H54 (cell line): ENCODE measurements at regions not wholly inside any gene's neighbourhood (a gene's known extent, or its start where the extent isn't known, plus 50 kb on each side); places are given as distances from the start of the nearest gene placed in this dataset.
"Not testable (repeated sequence)": the region's sequence is repeated elsewhere in the genome, so short reads cannot be mapped to it uniquely, and the experiment has no call there.

Experiments
- DNase-seq: peaks from one replicate; pipeline ENCODE4 v3.0.0; 2011; ENCODE audit warnings: low spot score, mixed read lengths; ENCODE audit not compliant: insufficient read length
- FAIRE-seq: peaks from 3 replicates; lab custom pipeline; 2011; peaks lifted over from hg19 to GRCh38; lab: Jason Lieb, UNC
- POLR2A ChIP-seq: IDR thresholded peaks from 2 replicates; pipeline ENCODE4 v1.6.1; 2011; ENCODE audit warnings: low read depth, mild to moderate bottlenecking, low read length

DNA sequence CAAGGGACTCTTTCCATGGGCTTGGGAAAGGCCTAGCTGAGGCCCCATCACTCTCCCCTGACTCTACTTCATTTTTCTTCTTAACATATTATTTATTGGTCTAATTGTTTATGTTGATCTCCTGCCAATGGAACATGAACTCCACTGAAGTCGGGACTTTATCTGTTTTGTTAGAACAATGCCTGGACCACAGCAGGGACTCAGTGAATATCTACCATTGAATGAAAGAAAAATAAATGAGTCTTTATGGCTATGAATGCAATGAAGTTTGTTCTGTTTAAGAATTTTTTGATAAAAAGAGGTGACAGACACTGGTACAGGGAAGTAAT lies 112.3 kb downstream of the ADAMTS15 start:
- DNase-seq (no peak), FAIRE-seq (no peak)
- TF ChIP-seq POLR2A = no peak

DNA sequence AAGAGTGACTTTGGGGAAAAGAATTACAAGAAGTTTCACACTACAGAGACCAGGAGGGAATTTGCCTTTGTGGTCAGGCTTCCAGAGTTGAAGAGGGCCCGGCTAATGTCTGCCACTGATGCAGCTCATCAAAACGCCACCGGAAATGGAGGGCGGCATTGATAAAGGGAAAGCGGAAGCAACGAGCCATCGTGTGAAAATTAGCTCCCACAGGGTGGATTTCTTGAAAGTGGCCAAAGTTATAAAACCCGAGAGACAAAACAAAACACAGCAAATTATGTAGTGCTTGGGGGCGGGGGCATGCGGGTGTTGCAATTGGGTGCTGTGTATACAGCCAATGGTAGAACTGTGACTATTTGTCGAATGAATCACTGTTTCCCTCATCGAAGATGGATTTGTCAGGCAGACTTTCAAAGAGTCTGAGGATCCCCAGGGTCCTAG lies 113.0 kb downstream of the ADAMTS15 start:
- DNase-seq (no peak), FAIRE-seq (no peak)
- no peak for TF ChIP-seq POLR2A

DNA sequence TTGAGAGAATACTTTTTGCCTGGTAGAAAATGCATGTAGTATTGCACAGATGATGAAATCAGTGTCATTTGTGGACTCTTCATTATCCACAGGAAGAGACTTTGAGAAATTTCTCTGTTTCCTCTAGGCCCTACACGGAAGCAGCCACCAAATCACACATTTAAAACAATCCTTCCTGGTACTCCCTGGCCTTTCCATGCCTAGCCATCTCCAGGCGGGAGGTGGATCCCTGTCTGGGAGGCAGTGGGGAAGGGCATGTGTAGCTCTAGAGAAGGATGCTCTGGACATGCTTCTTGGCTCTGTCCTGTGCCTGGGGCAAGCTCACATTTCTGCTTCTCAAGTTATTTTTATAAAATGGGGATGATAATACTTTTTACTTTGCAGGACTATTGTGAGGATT lies 114.1 kb downstream of the ADAMTS15 start:
- FAIRE-seq (no peak), DNase-seq (no peak)
- TF ChIP-seq POLR2A = no peak

DNA sequence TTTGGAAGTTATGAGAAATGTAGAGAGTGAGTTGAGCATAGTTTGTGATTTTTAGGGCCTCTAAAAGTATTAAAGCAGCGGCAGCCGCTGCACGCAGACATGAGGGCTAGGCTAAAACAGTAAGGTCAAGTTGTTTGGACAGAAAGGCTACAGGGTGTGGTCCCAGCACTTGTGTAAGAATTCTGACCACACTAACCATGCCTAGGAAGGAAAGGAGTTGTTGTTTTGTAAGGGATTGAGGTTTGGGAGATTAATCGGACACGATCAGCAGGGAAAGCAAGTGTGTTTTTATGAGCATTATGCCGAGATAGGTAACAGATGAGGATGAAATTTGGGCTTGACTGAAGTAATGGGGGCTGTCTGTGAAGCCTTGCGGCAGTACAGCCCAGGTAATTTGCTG lies 117.9 kb downstream of the ADAMTS15 start:
- FAIRE-seq, DNase-seq: not testable (repeated sequence)

DNA sequence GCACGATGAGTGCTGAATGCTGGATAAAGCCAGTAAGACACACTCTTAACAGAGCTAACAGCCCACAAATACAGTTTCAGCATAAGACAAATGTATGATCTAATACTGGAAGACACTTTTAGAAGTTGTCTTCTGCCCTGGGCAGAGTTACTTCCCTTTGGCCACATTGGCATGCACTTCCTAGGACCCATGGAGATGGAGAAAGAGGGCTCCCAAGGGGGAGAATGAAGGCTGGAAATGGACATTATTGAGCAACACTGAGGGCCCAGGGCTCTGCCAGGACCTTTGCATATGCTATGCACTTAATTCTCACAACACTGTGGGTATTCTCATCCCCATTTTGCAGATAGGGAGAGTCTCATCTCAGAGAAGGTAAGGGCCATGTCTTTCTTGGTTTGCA lies 123.1 kb downstream of the ADAMTS15 start:
- TF ChIP-seq POLR2A = no peak
- FAIRE-seq (no peak), DNase-seq (no peak)

DNA sequence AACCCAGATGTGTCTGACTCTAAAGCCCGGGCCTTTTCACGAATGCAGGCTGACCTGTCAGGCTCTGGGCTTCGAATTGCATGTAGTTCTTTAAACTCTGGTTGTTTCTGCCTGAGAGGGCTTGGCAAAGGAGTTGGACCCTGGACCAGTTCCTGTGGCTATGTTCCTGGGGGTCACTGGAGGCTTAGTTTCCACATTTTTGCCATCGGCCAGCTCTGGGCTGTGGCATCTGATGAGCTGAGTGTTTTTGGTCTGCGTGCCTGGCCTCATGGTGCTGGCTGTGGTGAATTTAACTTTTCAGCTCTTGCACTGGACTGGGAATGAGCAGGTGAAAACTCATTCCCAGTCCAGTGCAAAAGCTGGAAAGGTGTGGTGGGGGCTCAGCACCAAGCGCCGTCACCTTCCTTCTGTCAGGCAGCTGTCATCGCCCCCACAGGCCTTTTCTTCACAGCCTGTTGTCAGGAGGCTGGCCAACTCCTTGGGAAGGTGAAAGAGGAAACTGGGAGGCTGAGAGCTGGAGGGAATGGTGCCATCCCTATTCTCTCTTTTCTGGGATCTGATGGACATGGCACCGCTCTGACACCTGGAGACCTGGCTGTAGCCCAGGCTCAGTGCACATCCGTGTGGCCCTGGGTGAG lies 123.6 kb downstream of the ADAMTS15 start:
- no peak for TF ChIP-seq POLR2A
- no peak for DNase-seq
- no peak for FAIRE-seq

DNA sequence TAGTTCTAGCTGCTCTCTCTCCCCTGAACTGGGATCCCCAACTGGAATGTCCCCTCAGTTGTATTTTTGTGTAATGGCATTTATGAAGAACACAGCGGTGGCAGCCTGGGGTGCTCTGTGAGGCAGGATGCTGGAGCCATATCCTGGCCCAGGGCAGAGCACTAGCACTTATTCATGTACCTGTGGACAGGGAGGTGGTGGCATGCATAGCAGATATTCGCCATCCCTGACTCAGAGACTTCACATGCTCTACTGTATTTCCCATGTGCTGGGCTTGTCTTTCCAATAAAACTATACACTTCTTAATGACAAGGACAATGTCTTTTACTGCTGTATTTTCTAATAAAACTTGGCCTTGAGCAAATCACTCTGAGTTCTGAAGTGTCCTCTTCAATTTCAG lies 125.3 kb downstream of the ADAMTS15 start:
- DNase-seq (no peak), FAIRE-seq (no peak)
- TF ChIP-seq POLR2A = no peak

DNA sequence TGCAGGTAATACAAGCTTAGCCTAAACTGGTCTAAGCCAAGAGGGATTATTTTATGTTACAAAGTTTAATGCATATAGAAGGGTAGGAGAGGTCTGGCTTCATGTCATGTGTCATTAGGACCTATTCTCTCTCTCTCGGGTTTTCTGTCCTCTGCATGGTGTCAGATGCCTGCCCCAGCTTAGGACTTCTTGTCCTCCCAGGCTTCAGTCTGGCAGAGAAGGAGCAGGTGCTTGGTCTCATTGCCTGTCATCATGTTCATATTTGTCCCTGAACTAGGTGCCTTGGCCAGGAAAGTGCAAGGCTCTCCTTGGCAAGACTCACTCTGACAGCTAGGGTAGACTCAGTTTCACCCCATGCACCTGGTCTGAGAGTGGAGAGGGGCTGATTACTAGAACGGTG lies 126.3 kb downstream of the ADAMTS15 start:
- DNase-seq (no peak), FAIRE-seq (no peak)
- no peak for TF ChIP-seq POLR2A

DNA sequence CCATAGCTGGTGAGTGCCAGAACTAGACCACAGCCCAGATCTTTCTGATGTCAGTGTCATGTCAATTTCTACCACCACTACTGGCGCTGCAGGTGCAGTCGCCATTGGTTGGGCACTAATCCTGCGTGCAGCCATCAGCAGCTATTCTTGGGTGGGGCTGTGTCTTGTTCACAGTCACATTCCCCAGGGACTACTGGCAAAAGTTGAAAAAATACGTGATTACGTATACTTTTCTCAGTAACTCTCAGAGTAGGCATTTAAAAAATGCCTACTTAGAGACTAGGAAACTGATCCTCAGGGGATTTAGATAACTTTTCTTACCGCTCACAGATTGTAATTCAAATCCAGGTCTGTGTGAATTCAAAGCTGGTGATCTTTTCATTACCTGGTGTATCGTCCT lies 127.7 kb downstream of the ADAMTS15 start:
- FAIRE-seq (no peak), DNase-seq (no peak)
- TF ChIP-seq POLR2A = no peak

DNA sequence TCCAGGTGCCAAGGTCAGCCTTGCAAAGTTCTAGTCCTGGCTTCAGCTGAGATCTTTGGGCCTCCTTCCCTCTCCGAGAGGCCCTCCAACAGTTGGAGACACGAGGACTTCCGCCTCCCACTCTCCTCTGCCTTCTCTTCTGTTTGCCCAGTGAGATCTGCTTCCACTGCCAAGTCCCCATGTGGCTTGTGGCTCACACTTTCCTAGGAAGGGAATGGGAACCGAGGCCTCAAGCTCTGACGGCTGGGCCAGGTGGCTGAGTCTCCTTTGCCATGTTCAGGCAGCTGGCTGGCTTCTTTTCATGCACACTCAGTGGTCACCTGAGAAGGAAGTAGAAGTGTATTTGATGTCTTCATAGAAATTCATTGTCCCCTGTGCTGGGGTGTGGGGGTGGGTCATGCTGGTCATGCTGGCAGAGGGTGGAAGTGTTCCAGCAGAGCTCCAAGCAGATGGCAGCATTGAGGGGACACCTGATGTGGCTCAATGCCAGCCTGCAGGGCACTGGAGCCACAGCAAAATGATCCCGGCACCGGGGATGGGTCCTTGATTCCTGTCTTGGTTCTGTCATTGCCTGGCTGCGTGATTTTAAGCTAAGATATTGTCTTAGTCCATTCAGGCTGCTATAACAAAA lies 130.4 kb downstream of the ADAMTS15 start:
- FAIRE-seq (no peak), DNase-seq (no peak)
- TF ChIP-seq POLR2A = no peak

DNA sequence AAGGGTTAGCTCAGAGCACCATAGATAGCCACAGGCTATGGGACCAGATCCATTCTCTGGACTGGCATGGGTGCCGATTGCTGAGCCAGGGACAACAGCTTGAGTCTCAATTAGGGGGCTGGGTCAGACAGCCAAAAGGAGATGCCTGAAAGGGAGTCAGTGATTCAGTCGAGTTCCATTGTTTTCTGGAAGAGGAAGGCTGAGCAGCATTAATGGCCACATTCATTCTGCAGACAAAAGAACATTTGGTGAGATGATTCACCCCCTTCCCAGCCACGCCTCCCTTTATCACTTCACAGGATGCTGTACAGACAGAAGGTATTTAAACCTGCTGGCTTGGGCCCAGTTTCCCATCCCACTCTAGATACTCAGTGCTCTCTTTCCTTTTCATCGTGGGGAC lies 131.9 kb downstream of the ADAMTS15 start:
- TF ChIP-seq POLR2A = no peak
- FAIRE-seq = no peak

DNA sequence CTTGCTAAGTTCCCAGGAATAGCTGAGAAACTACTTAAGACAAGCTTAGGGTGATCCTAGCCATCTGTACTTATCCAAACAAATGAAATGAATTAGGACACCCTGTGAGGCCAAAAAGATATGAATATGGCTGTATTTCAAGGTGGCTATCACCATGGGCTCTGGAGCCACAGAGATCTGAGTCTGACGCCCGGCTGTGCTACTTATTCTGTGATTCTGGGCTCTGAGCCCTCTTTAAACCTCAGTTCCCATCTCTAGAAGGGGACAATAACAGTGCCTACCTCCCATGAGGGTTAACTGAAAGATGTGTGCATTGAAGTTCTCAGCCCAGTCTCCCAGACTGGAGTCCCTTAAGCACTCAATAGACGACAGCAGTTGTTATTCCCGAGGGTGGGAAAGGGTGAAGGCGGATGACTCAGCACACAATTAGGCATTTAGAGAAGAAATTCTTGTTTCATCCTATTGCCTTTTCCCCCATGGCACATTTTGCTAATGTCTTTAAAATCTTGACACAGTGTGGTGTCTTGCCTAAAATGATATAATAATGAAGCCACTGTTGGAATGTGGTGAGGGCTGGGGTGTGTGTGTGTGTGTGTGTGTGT lies 132.5 kb downstream of the ADAMTS15 start:
- no peak for FAIRE-seq
- no peak for TF ChIP-seq POLR2A
- no peak for DNase-seq

More for the DNA sequence above, 131.9 kb downstream of the ADAMTS15 start:
- peak; percentile 43 for DNase-seq

DNA sequence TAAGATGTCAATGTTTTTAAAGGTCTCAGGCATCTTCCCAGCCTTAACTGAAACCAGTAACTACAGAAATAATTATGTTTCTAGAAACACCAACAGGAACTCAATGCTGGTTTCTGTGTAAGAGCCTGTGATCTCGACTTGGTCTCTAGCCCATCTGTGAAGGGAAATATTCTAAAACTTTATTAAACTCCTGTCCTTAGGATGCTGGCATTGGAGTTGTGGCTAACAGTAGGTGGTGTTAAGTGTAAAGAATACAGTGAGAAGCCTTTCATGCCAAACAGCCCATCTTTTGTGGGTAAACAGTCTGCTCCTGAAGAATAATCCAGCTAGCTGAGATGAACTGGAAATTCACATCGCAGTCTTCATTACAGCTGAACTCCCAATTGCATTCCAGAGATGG lies 133.2 kb downstream of the ADAMTS15 start:
- DNase-seq = no peak
- no peak for FAIRE-seq
- TF ChIP-seq POLR2A = no peak

DNA sequence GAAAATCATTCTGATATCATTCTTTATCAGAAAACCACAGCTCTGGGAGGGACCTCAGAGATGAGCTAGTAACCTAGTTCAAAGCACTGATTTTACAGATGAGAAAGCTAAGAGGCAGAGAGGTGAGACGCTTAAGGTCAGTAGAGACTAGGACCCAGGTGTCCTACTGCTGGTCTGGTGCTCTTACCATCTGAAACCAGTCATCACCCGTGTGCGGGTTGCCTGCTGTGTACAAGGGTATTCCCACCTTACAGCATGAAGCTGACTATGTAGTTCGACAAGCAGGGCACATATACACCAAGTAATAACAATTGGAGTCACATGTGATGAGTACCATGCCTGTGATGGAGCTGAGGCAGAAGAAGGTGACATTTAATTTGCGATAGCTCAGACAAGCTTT lies 133.7 kb downstream of the ADAMTS15 start:
- FAIRE-seq = no peak
- no peak for TF ChIP-seq POLR2A
- DNase-seq = no peak

DNA sequence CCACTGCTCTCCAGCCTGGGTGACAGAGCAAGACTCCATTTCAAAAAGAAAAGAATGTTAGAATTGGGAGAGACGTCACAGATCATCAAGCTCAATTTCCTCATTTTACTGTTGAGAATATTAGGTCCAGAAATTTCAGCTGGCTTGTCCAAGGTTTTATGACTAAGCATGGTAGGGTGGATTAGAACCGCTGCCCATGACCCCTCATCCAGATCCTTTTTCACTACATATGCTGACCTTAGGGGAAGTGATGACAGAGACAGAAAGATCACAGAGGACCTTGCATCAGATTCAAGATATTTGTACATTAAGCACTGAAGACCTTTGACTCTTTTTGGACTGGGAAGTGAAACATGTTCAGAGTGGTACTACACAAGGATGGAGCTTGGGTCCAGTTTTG lies 134.5 kb downstream of the ADAMTS15 start:
- TF ChIP-seq POLR2A = no peak
- FAIRE-seq = no peak
- no peak for DNase-seq
